ENCODE measurements at regions not wholly inside any gene's neighbourhood (a gene's known extent, or its start where the extent isn't known, plus 50 kb on each side); places are given as distances from the start of the nearest gene placed in this dataset.
"Not testable (repeated sequence)": the region's sequence is repeated elsewhere in the genome, so short reads cannot be mapped to it uniquely, and the experiment has no call there.

- TF ChIP-seq POLR2AphosphoS5 (IDR thresholded peaks at IDR 0.05; ENCODE audit: low read depth) (no peak), CTCF (IDR thresholded peaks at IDR 0.05; ENCODE audit: insufficient read depth, low read length) (no peak), REST (IDR thresholded peaks at IDR 0.05; ENCODE audit: insufficient replicate concordance, low read depth) (no peak), SPI1 (IDR thresholded peaks at IDR 0.05; ENCODE audit: borderline replicate concordance, low read depth) (no peak), GABPA (IDR thresholded peaks at IDR 0.05; ENCODE audit: low read depth) (no peak)
- no peak for DNase-seq (ENCODE audit: low read depth in 1 of 2, low spot score in 1 of 2)
- Histone ChIP-seq H3K27ac (replicated peaks) (no peak overlapping the region), H3K27me3 (ENCODE audit: insufficient read depth, poor library complexity, severe bottlenecking) (no peaks in the 10 kb centered on the region), H3K4me3 (replicated peaks; ENCODE audit: insufficient read depth, low read length) (no peak overlapping the region)
Observed at GRCh38 chr6:86306210-86306609, 631.1 kb upstream of the HTR1E start.

- Histone ChIP-seq H3K27ac (replicated peaks) (no peak overlapping the region), H3K27me3 (ENCODE audit: insufficient read depth, poor library complexity, severe bottlenecking) (no peaks in the 10 kb centered on the region), H3K4me3 (replicated peaks; ENCODE audit: insufficient read depth, low read length) (no peak overlapping the region)
- no peak for DNase-seq (ENCODE audit: low read depth in 1 of 2, low spot score in 1 of 2)
- TF ChIP-seq POLR2AphosphoS5 (IDR thresholded peaks at IDR 0.05; ENCODE audit: low read depth), result no peak
- TF ChIP-seq CTCF (IDR thresholded peaks at IDR 0.05; ENCODE audit: insufficient read depth, low read length), result no peak
- TF ChIP-seq GABPA (IDR thresholded peaks at IDR 0.05; ENCODE audit: low read depth), result no peak
- TF ChIP-seq SPI1 (IDR thresholded peaks at IDR 0.05; ENCODE audit: borderline replicate concordance, low read depth), result no peak
- no peak for TF ChIP-seq REST (IDR thresholded peaks at IDR 0.05; ENCODE audit: insufficient replicate concordance, low read depth)
Observed at GRCh38 chr6:86285876-86286275, 643.2 kb upstream of the SYNCRIP start.

- H3K27me3 ChIP-seq (ENCODE audit: insufficient read depth, poor library complexity, severe bottlenecking); DNase-seq (ENCODE audit: low read depth in 1 of 2, low spot score in 1 of 2); H3K4me3 ChIP-seq (replicated peaks; ENCODE audit: insufficient read depth, low read length); H3K27ac ChIP-seq (replicated peaks): not testable (repeated sequence)
Observed at GRCh38 chr6:86284809-86285480, 642.3 kb upstream of the SYNCRIP start.

GRCh38 chr6:86283596-86283995 lies 640.9 kb upstream of the SYNCRIP start:
- DNase-seq (ENCODE audit: low read depth in 1 of 2, low spot score in 1 of 2); H3K4me3 ChIP-seq (replicated peaks; ENCODE audit: insufficient read depth, low read length); H3K27me3 ChIP-seq (ENCODE audit: insufficient read depth, poor library complexity, severe bottlenecking); H3K27ac ChIP-seq (replicated peaks): not testable (repeated sequence)

- H3K4me3 ChIP-seq (replicated peaks; ENCODE audit: insufficient read depth, low read length), result no peak overlapping the region
- TF ChIP-seq POLR2AphosphoS5 (IDR thresholded peaks at IDR 0.05; ENCODE audit: low read depth) (no peak), CTCF (IDR thresholded peaks at IDR 0.05; ENCODE audit: insufficient read depth, low read length) (no peak), GABPA (IDR thresholded peaks at IDR 0.05; ENCODE audit: low read depth) (no peak), SPI1 (IDR thresholded peaks at IDR 0.05; ENCODE audit: borderline replicate concordance, low read depth) (no peak), REST (IDR thresholded peaks at IDR 0.05; ENCODE audit: insufficient replicate concordance, low read depth) (no peak)
- DNase-seq (ENCODE audit: low read depth in 1 of 2, low spot score in 1 of 2), result no peak
- no peaks in the 10 kb centered on the region for H3K27me3 ChIP-seq (ENCODE audit: insufficient read depth, poor library complexity, severe bottlenecking)
- no peak overlapping the region for H3K27ac ChIP-seq (replicated peaks)
Observed at GRCh38 chr6:86276056-86276455, 633.4 kb upstream of the SYNCRIP start.
